Muscle layer of colon (tissue), 2 donors: ENCODE measurements at regions not wholly inside any gene's neighbourhood (a gene's known extent, or its start where the extent isn't known, plus 50 kb on each side); places are given as distances from the start of the nearest gene placed in this dataset.
A peak's percentile ranks its signal among the peaks of the same experiment; 100 is the strongest.

Source experiments
- H3K27ac ChIP-seq: one replicate; pipeline ENCODE4 v1.7.0; 2013; ENCODE audit warnings: low read depth, mild to moderate bottlenecking, low read length, moderate library complexity
- H3K27me3 ChIP-seq, 2 donors: one replicate each; pipeline ENCODE4 v1.7.0; 2013; ENCODE audit warnings: low read length in 2 of 2, mild to moderate bottlenecking in 2 of 2; ENCODE audit not compliant: insufficient read depth in 2 of 2, control insufficient read depth in 1 of 2
- H3K36me3 ChIP-seq: one replicate; pipeline ENCODE4 v1.7.0; 2013; ENCODE audit warnings: mild to moderate bottlenecking, low read length; ENCODE audit not compliant: insufficient read depth
- H3K4me1 ChIP-seq: one replicate; pipeline ENCODE4 v1.7.0; 2013; ENCODE audit warnings: mild to moderate bottlenecking, low read length; ENCODE audit not compliant: insufficient read depth
- H3K4me3 ChIP-seq, 2 donors: one replicate each; pipeline ENCODE4 v1.7.0; 2013; ENCODE audit warnings: low read length in 2 of 2, low read depth in 1 of 2, mild to moderate bottlenecking in 1 of 2, moderate library complexity in 1 of 2
- H3K9ac ChIP-seq: one replicate; pipeline ENCODE4 v1.7.0; 2013; ENCODE audit warnings: low read length
- H3K9me3 ChIP-seq: one replicate; pipeline ENCODE4 v1.7.0; 2013; ENCODE audit warnings: mild to moderate bottlenecking, low read length
- donor health status: abdominal sarcoma.
- donor health status: Adenocarcinoma of cecum.

DNA sequence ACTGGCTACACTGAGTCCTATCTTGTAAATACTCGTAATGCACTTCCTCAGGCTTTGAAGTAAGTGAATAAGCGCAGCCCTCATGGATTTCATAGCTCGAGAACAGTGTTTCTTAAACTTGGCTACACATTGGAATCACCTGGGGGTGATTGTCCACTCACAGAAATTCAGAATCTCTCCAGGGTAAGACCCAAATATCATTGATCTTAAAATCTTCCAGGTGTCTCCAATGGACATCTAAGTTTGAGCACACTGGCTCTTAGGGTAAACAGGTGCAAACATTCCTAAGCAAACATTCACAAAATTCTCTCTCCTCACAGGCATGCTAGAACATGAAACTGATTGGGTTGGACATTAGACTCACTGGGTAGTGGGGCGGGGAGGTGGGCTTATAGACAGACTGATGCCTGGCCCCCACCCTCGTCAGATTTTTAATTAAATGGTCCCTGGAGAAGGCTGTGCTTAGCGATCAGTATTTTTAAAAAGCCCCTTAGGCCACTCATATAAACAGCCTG is 279.7 kb upstream of the TBL1XR1 start:
- Histone ChIP-seq H3K36me3 (no peaks in the 10 kb centered on the region), H3K9ac (no peak overlapping the region), H3K27me3 (no peaks in the 10 kb centered on the region), H3K4me3 (no peak overlapping the region), H3K9me3 (no peaks in the 10 kb centered on the region), H3K4me1 (peaks cover 28% of the 10 kb centered on the region), H3K27ac (no peak overlapping the region)

DNA sequence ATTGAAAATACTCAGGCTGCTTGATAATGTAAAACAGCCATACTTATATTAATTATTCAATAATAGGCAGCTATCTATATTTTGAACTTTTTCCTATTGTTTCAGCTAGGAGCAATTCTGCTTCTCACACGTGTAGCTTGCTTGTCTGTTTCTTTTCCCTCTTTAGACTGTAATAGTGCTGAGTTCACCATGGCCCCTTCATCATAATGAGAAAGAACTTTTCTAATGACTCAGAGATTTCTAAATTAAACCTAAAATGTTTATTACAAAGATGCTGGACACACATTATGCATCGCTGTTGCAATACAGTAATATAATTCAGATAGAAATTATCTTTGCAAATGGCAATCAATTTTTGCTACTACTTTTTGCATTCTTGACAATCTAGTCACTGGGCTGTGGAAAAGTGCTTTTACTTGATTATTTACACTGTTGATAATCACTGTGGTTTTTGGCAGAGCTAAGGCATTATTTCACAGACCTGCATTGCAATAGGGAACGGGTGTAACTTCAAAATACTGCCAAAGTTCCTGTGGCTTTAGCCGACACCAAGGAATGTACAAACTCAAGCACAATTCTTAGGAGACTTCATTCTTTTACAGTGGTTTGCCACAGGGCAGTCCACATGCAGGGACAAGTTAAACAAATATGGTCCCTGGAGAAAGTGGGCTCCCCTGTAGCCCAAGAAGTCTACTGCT is 281.0 kb upstream of the TBL1XR1 start:
- H3K4me3 ChIP-seq, result no peak overlapping the region
- H3K36me3 ChIP-seq, result no peaks in the 10 kb centered on the region
- no peaks in the 10 kb centered on the region for H3K9me3 ChIP-seq
- no peak overlapping the region for H3K9ac ChIP-seq
- H3K27ac ChIP-seq, result peak overlapping the region; percentile 66
- H3K27me3 ChIP-seq, result no peaks in the 10 kb centered on the region
- peaks cover 40% of the 10 kb centered on the region for H3K4me1 ChIP-seq

DNA sequence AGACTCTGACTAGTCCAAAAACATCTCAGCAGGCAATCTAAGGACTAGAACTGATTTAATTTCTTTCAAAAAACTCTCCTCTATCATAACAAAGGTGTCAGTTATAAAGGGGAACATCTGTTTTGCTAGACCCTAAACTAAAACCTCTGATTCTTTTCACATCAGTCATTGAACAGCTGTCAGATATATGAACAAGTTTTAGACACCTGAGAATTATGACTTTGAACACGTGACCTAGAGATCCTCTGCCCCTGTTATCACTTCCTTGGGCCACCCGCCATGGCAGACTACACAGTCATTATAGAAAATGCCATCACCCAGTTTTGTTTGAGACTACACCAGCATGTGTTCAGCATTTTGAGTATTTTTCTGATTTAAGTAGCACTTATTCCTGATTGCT is 282.3 kb upstream of the TBL1XR1 start:
- Histone ChIP-seq H3K9me3 (no peaks in the 10 kb centered on the region), H3K27me3 (no peaks in the 10 kb centered on the region), H3K9ac (no peak overlapping the region), H3K27ac (no peak overlapping the region), H3K4me3 (no peak overlapping the region), H3K36me3 (no peaks in the 10 kb centered on the region), H3K4me1 (peaks cover 40% of the 10 kb centered on the region)

DNA sequence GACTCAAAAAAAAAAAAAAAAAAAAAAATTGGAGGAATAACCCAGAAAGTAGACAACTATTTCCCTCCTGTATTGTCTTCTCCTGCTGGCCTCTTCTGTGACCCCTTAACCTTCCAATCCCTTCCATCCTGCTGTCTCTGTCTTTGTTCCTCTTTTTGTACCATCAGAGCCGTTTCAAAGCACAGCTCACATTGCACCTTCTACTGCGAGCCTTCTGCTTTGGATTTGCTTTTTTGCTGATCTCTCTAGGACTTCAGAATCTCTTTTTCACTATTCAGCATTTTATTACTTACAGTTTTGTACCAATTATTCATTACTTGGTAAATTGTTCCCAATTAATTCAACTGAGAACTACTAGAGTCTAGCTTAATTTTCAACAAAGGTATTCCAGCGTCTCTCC is 284.0 kb upstream of the TBL1XR1 start:
- no peak overlapping the region for H3K9ac ChIP-seq
- no peak overlapping the region for H3K27ac ChIP-seq
- H3K9me3 ChIP-seq, result no peaks in the 10 kb centered on the region
- H3K36me3 ChIP-seq, result no peaks in the 10 kb centered on the region
- H3K4me1 ChIP-seq, result peaks cover 40% of the 10 kb centered on the region
- no peak overlapping the region for H3K4me3 ChIP-seq
- no peaks in the 10 kb centered on the region for H3K27me3 ChIP-seq

- H3K27ac ChIP-seq, result no peak overlapping the region
- no peak overlapping the region for H3K9ac ChIP-seq
- no peaks in the 10 kb centered on the region for H3K36me3 ChIP-seq
- no peaks in the 10 kb centered on the region for H3K27me3 ChIP-seq
- peaks cover 35% of the 10 kb centered on the region for H3K4me1 ChIP-seq
- no peak overlapping the region for H3K4me3 ChIP-seq
- H3K9me3 ChIP-seq, result no peaks in the 10 kb centered on the region
These were observed 284.9 kb upstream of the TBL1XR1 start for GRCh38 chr3:177482048-177482691.

DNA sequence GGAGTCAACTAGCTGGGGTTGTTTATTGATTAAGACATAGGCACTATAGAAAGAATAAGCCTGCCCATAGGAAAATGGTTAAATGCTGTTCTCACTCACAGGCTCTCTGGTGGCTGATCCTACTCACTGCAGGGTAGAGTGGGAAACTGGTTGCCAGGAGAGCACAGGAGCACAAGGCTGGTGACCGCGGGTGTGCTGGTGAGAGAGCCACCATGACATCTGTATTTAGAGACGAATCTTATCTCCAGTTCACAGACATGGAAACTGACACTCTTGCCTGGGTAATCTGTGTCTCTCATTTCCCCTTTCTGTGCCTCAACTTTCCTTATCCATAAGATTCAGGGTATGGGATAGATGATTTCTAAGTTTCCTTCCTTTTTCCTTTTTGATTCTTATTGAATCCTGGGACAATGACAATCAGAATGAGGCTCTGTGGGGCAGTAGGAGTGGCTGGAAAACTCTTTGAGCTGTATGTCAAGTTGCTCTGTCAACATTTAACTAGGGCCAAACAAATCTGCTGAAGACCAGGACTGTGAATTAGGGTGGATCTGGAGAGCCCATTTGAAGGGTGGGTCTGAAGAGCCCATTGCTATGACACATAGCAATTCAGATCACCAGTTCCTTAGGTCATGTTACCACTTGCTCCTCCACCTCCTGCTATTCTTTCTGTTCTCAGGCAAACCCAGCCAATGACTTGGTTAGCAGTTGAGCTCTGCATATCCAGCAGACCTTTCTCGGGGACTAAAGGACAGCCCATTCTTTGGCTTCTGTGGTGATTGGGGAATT is 286.1 kb upstream of the TBL1XR1 start:
- Histone ChIP-seq H3K36me3 (no peaks in the 10 kb centered on the region), H3K9me3 (no peaks in the 10 kb centered on the region), H3K27me3 (no peaks in the 10 kb centered on the region), H3K27ac (peak overlapping the region; percentile 40), H3K4me1 (peaks cover 32% of the 10 kb centered on the region), H3K9ac (no peak overlapping the region), H3K4me3 (no peak overlapping the region)

- Histone ChIP-seq H3K27me3 (no peaks in the 10 kb centered on the region), H3K27ac (no peak overlapping the region), H3K4me1 (peaks cover 30% of the 10 kb centered on the region), H3K4me3 (no peak overlapping the region), H3K36me3 (no peaks in the 10 kb centered on the region), H3K9me3 (no peaks in the 10 kb centered on the region), H3K9ac (no peak overlapping the region)
These were observed 286.9 kb upstream of the TBL1XR1 start for GRCh38 chr3:177484206-177484605.

DNA sequence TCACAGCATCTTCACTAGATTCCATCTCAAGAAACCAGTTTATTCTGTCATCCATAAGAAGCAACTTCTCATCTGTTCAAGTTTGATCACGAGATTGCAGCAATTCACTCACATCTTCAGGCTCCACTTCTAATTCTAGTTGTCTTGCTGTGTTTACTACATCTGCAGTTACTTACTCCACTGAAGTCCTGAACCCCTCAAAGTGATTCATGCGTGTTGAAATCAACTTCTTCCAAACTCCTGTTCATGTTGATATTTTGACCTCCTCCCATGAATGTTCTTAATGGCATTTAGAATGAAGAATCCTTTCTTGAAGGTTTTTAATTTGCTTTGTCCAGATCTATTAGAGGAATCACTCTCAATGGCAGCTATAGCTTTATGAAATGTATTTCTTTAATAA is 287.6 kb upstream of the TBL1XR1 start:
- Histone ChIP-seq H3K27me3 (no peaks in the 10 kb centered on the region), H3K4me1 (peaks cover 31% of the 10 kb centered on the region), H3K9ac (no peak overlapping the region), H3K9me3 (no peaks in the 10 kb centered on the region), H3K4me3 (no peak overlapping the region), H3K27ac (no peak overlapping the region), H3K36me3 (no peaks in the 10 kb centered on the region)

- Histone ChIP-seq H3K27ac (no peak overlapping the region), H3K36me3 (no peaks in the 10 kb centered on the region), H3K27me3 (no peaks in the 10 kb centered on the region)
These were observed 290.4 kb upstream of the TBL1XR1 start for GRCh38 chr3:177487635-177488186.

DNA sequence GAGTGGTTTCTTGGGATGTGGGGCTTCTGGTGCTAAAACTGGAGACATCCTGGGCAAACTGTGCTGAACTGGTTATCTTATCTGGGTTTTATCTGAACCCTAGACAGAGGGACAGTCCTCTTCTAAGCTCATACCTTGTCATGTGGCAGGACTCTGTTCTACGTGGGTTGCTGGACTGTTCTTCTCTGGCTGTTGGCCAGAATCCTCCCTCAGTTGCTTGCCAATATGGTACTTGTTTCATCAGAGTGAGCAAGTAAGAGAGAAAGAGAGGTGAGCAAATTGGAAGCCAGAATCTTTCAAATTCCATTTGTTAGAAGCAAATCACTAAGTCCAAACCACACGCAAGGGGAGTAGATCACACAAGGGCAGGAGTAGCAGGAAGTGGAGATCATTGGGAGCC is 291.5 kb upstream of the TBL1XR1 start:
- H3K9ac ChIP-seq, result no peak overlapping the region
- peak overlapping the region; percentile 17 for H3K27ac ChIP-seq
- no peaks in the 10 kb centered on the region for H3K36me3 ChIP-seq
- H3K4me1 ChIP-seq, result peaks cover 36% of the 10 kb centered on the region
- no peaks in the 10 kb centered on the region for H3K27me3 ChIP-seq
- H3K4me3 ChIP-seq, result no peak overlapping the region
- H3K9me3 ChIP-seq, result no peaks in the 10 kb centered on the region

More at GRCh38 chr3:177487635-177488186, 290.4 kb upstream of the TBL1XR1 start:
- Histone ChIP-seq H3K9me3 (no peaks in the 10 kb centered on the region), H3K9ac (no peak overlapping the region), H3K4me3 (no peak overlapping the region), H3K4me1 (peaks cover 41% of the 10 kb centered on the region)

- H3K27me3 ChIP-seq, result no peaks in the 10 kb centered on the region
- H3K4me3 ChIP-seq, result peak overlapping the region in 1 of 2 donors; percentile 16
- H3K27ac ChIP-seq, result no peak overlapping the region
These were observed 293.3 kb upstream of the TBL1XR1 start for GRCh38 chr3:177490626-177491025.

More at GRCh38 chr3:177490626-177491025, 293.3 kb upstream of the TBL1XR1 start:
- Histone ChIP-seq H3K36me3 (no peaks in the 10 kb centered on the region), H3K4me1 (peaks cover 36% of the 10 kb centered on the region), H3K9me3 (no peaks in the 10 kb centered on the region), H3K9ac (no peak overlapping the region)
